ENCODE measurements at regions not wholly inside any gene's neighbourhood (a gene's known extent, or its start where the extent isn't known, plus 50 kb on each side); places are given as distances from the start of the nearest gene placed in this dataset.

DNA sequence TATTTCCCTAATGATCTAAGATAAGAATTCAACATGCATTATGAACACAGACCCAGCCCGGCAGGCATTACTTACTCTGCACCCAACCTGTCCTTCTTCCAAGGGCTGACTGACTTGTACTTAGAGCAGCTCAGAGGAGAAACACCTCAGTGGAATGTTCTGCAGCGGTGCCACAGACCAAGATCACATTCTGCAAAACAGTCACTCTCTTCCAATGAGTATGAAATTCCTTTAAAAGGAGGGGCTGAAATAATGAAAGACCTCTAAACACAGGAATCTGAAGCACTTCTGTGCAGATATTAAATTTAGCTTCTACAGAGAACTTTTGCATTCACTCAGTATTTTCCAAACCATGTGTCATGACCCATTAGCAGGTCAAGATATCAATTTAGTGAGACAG lies 172.9 kb downstream of the ZDHHC21 start:
- Histone ChIP-seq H4K20me1 (ENCODE audit: insufficient read depth) (no peaks in the 10 kb centered on the region), H3K4me2 (ENCODE audit: low read length) (no peak overlapping the region), H3K79me2 (ENCODE audit: insufficient read depth, low read length) (no peaks in the 10 kb centered on the region), H3K9me3 (ENCODE audit: control insufficient read depth in 1 of 2, insufficient read depth in 1 of 2, low read depth in 1 of 2, low read length in 2 of 2) (no peaks in the 10 kb centered on the region), H3K9ac (ENCODE audit: low read length) (no peak overlapping the region), H2AFZ (ENCODE audit: low read depth, low read length, poor library complexity, severe bottlenecking) (no peak overlapping the region), H3K27ac (ENCODE audit: low read depth, low read length) (no peak overlapping the region), H3K9me2 (ENCODE audit: insufficient read depth) (no peaks in the 10 kb centered on the region), H3K4me3 (replicated peaks in 1 of 2; ENCODE audit: low read depth in 1 of 2, low read length in 2 of 2) (no peak overlapping the region), H3K27me3 (ENCODE audit: insufficient read depth, low read length) (peaks cover 8% of the 10 kb centered on the region; the same call in 1 of the 2 replicates), H3K4me1 (ENCODE audit: control insufficient read depth in 1 of 2, insufficient read depth in 2 of 2, low read length in 2 of 2) (no peaks in the 10 kb centered on the region), H3K36me3 (ENCODE audit: control insufficient read depth in 1 of 2, insufficient read depth in 2 of 2, low read length in 2 of 2) (no peaks in the 10 kb centered on the region)
- no peak for TF ChIP-seq RAD21 (IDR thresholded peaks at IDR 0.05; ENCODE audit: low read depth)
- ChIA-PET RAD21 (ENCODE audit: low non-redundant PET in 1 of 2, low total read pairs in 2 of 2, uncharacterized antibody in 2 of 2, unreplicated experiment in 2 of 2) (no interaction called here), CTCF (no interaction called here), POLR2A (no interaction called here)
- DNase-seq (ENCODE audit: low read depth, low spot score) (no peak), ATAC-seq (no peak)
- BruUV-seq (replicated peaks): no TSS peak
- intact Hi-C loops (cut with micrococcal nuclease): no loop called here

DNA sequence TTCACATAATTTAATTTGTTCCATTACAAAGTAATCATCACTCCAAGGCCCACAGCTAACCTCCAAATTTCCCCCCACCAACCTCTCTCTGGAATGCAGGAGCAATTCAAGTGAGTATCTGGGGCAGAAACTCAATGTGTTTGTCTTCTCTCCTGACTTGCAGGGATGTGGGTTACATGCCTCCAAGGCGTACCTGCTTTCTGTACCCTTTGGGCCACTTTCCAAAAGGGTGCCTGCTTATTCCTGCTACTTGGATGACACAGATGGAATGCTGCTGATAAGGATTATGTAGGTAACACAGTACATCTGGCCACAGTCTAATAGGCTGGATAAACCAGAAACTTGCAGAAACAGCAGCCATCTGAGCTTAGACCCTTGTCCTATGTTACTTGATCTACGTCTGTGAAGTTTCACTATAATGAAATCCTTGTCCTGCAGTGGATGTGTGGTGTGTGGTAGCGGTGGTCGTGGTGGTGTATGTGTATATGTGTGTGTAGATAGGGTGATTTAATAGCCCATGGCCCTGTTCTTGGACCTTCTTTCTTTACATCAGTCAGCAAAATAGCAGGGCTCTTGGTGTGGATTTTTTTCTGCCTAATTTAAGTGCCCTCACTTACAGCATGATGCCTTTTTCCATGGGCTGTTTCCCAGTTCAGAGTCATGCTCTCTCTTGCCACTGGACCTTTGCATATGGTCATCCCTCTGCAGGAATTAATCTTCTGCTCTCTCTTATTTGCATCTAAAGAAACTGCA lies 175.9 kb downstream of the ZDHHC21 start:
- no peaks in the 10 kb centered on the region for H3K79me2 ChIP-seq (ENCODE audit: insufficient read depth, low read length)
- TF ChIP-seq, protein P1, sequence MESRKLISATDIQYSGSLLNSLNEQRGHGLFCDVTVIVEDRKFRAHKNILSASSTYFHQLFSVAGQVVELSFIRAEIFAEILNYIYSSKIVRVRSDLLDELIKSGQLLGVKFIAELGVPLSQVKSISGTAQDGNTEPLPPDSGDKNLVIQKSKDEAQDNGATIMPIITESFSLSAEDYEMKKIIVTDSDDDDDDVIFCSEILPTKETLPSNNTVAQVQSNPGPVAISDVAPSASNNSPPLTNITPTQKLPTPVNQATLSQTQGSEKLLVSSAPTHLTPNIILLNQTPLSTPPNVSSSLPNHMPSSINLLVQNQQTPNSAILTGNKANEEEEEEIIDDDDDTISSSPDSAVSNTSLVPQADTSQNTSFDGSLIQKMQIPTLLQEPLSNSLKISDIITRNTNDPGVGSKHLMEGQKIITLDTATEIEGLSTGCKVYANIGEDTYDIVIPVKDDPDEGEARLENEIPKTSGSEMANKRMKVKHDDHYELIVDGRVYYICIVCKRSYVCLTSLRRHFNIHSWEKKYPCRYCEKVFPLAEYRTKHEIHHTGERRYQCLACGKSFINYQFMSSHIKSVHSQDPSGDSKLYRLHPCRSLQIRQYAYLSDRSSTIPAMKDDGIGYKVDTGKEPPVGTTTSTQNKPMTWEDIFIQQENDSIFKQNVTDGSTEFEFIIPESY (IDR thresholded peaks at IDR 0.05; ENCODE audit: extremely low read depth, insufficient replicate concordance, low read length): no peak
- TF ChIP-seq ZNF274 (IDR thresholded peaks at IDR 0.05; ENCODE audit: low read depth, low read length): no peak
- TF ChIP-seq, protein P2, sequence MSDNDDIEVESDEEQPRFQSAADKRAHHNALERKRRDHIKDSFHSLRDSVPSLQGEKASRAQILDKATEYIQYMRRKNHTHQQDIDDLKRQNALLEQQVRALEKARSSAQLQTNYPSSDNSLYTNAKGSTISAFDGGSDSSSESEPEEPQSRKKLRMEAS (IDR thresholded peaks at IDR 0.05): no peak
- no peak overlapping the region for H3K4me2 ChIP-seq (ENCODE audit: low read length)
- no peak for DNase-seq (ENCODE audit: low read depth, low spot score)
- intact Hi-C loops (cut with micrococcal nuclease): no loop called here
- H3K9ac ChIP-seq (ENCODE audit: low read length): no peak overlapping the region
- no peaks in the 10 kb centered on the region for H4K20me1 ChIP-seq (ENCODE audit: insufficient read depth)
- no TSS peak for BruUV-seq (replicated peaks)
- ChIA-PET POLR2A (no interaction called here), RAD21 (ENCODE audit: low non-redundant PET in 1 of 2, low total read pairs in 2 of 2, uncharacterized antibody in 2 of 2, unreplicated experiment in 2 of 2) (no interaction called here), CTCF (no interaction called here)
- H3K9me2 ChIP-seq (ENCODE audit: insufficient read depth): no peaks in the 10 kb centered on the region
- H3K4me1 ChIP-seq (ENCODE audit: control insufficient read depth in 1 of 2, insufficient read depth in 2 of 2, low read length in 2 of 2): no peaks in the 10 kb centered on the region
- no peaks in the 10 kb centered on the region for H3K9me3 ChIP-seq (ENCODE audit: control insufficient read depth in 1 of 2, insufficient read depth in 1 of 2, low read depth in 1 of 2, low read length in 2 of 2)
- H3K36me3 ChIP-seq (ENCODE audit: control insufficient read depth in 1 of 2, insufficient read depth in 2 of 2, low read length in 2 of 2): no peaks in the 10 kb centered on the region
- H3K27ac ChIP-seq (ENCODE audit: low read depth, low read length): no peak overlapping the region
- H2AFZ ChIP-seq (ENCODE audit: low read depth, low read length, poor library complexity, severe bottlenecking): no peak overlapping the region
- ATAC-seq: no peak
- H3K4me3 ChIP-seq (replicated peaks in 1 of 2; ENCODE audit: low read depth in 1 of 2, low read length in 2 of 2): no peak overlapping the region
- peaks cover 3% of the 10 kb centered on the region; the same call in 1 of the 2 replicates for H3K27me3 ChIP-seq (ENCODE audit: insufficient read depth, low read length)

Data from HCT116 (cell line).